ENCODE measurements at regions not wholly inside any gene's neighbourhood (a gene's known extent, or its start where the extent isn't known, plus 50 kb on each side); places are given as distances from the start of the nearest gene placed in this dataset.
"Not testable (repeated sequence)": the region's sequence is repeated elsewhere in the genome, so short reads cannot be mapped to it uniquely, and the experiment has no call there.

- H3K9ac ChIP-seq (ENCODE audit: control insufficient read depth, extremely low read depth, insufficient read depth, low read length); FAIRE-seq; H3K4me3 ChIP-seq (ENCODE audit: control insufficient read depth in 2 of 3, extremely low read depth in 1 of 3, insufficient read depth in 2 of 3, low read depth in 1 of 3, low read length in 3 of 3); H3K79me2 ChIP-seq (ENCODE audit: control insufficient read depth, insufficient read depth, low read length); H3K27me3 ChIP-seq (ENCODE audit: control insufficient read depth, extremely low read depth, insufficient read depth, low read length); H3K36me3 ChIP-seq (ENCODE audit: control insufficient read depth in 2 of 2, extremely low read depth in 1 of 2, insufficient read depth in 2 of 2, low read length in 2 of 2); H4K20me1 ChIP-seq (ENCODE audit: control insufficient read depth, extremely low read depth, insufficient read depth, low read length); H2AFZ ChIP-seq (ENCODE audit: control insufficient read depth, low read length); DNase-seq (ENCODE audit: low read depth, low spot score); H3K4me1 ChIP-seq (ENCODE audit: control insufficient read depth, extremely low read depth, insufficient read depth, low read length); H3K9me3 ChIP-seq (ENCODE audit: control insufficient read depth, low read depth, low read length); H3K4me2 ChIP-seq (ENCODE audit: control insufficient read depth, extremely low read depth, insufficient read depth, low read depth, low read length); H3K27ac ChIP-seq (ENCODE audit: control insufficient read depth, insufficient read depth, low read length); H3K9me1 ChIP-seq (ENCODE audit: control insufficient read depth, extremely low read depth, insufficient read depth, low read length); dilution Hi-C loops (cut with MboI; ENCODE audit: extremely low pct_ligation_motif_present, low sequenced_read_pairs): not testable (repeated sequence)
These were observed 86.3 kb upstream of the ADGRE5 start for GRCh38 chr19:14294974-14295373.

DNA sequence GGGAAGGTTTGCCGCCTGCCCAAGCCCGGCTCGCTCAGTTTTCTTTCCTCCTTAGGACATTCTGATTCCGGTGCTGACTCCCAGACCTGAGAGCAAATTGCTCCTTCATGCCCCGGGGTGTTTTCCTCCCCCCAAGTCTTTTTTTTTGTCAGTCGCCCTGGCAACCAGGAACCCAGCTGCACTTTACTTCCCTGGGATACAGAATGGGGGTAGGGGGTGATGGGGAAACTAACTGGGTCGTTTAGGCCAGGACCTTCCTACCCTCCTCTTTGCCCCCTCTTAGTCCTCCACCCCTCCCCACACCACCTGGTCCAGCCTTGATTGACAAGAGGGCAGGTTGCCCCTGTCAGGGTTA lies 87.5 kb upstream of the ADGRE5 start:
- H3K9ac ChIP-seq (ENCODE audit: control insufficient read depth, extremely low read depth, insufficient read depth, low read length); H3K79me2 ChIP-seq (ENCODE audit: control insufficient read depth, insufficient read depth, low read length); H3K36me3 ChIP-seq (ENCODE audit: control insufficient read depth in 2 of 2, extremely low read depth in 1 of 2, insufficient read depth in 2 of 2, low read length in 2 of 2); FAIRE-seq; H4K20me1 ChIP-seq (ENCODE audit: control insufficient read depth, extremely low read depth, insufficient read depth, low read length); H3K4me2 ChIP-seq (ENCODE audit: control insufficient read depth, extremely low read depth, insufficient read depth, low read depth, low read length); H3K27ac ChIP-seq (ENCODE audit: control insufficient read depth, insufficient read depth, low read length); H3K4me3 ChIP-seq (ENCODE audit: control insufficient read depth in 2 of 3, extremely low read depth in 1 of 3, insufficient read depth in 2 of 3, low read depth in 1 of 3, low read length in 3 of 3); H3K4me1 ChIP-seq (ENCODE audit: control insufficient read depth, extremely low read depth, insufficient read depth, low read length); H3K27me3 ChIP-seq (ENCODE audit: control insufficient read depth, extremely low read depth, insufficient read depth, low read length); H3K9me1 ChIP-seq (ENCODE audit: control insufficient read depth, extremely low read depth, insufficient read depth, low read length); H3K9me3 ChIP-seq (ENCODE audit: control insufficient read depth, low read depth, low read length); H2AFZ ChIP-seq (ENCODE audit: control insufficient read depth, low read length); dilution Hi-C loops (cut with MboI; ENCODE audit: extremely low pct_ligation_motif_present, low sequenced_read_pairs); DNase-seq (ENCODE audit: low read depth, low spot score): not testable (repeated sequence)

DNA sequence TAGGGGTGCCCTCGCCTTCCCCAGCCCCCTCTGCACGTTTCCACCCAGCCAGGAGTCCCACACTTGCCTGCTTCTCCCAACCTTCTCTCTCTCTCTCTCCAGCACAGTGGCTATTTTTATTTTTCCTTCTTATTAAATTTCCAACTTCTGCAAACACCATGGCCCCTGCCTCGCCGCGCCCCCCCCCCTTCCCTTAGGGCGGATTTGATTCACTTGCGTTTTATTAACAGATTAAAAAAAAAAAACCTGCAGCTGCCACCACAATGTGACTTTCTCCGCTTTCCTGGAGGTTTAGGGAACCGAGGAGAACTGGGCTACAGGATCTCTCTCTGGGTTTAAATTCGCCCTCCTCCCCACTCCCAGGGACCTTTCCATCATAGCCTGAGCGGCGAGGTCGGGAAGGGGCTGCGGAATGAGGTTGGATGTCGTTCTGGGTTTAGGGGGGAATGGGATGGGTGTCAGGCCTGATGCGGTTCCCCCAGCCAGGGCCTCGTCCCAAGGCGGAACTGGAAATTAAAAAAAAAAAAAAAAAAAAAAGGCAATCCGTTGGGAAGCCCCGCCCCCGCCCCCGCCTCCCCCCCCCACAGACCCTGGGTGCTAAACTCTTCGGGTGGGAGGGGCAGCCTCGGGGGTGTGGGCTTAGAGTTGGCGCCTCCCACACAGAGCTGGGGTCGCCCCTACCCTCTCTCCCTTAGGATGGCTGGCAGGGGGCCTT lies 87.3 kb upstream of the ADGRL1 start:
- H3K9me1 ChIP-seq (ENCODE audit: control insufficient read depth, extremely low read depth, insufficient read depth, low read length); DNase-seq (ENCODE audit: low read depth, low spot score); H3K36me3 ChIP-seq (ENCODE audit: control insufficient read depth in 2 of 2, extremely low read depth in 1 of 2, insufficient read depth in 2 of 2, low read length in 2 of 2); H3K4me3 ChIP-seq (ENCODE audit: control insufficient read depth in 2 of 3, extremely low read depth in 1 of 3, insufficient read depth in 2 of 3, low read depth in 1 of 3, low read length in 3 of 3); H3K79me2 ChIP-seq (ENCODE audit: control insufficient read depth, insufficient read depth, low read length); H2AFZ ChIP-seq (ENCODE audit: control insufficient read depth, low read length); dilution Hi-C loops (cut with MboI; ENCODE audit: extremely low pct_ligation_motif_present, low sequenced_read_pairs); H3K4me2 ChIP-seq (ENCODE audit: control insufficient read depth, extremely low read depth, insufficient read depth, low read depth, low read length); H4K20me1 ChIP-seq (ENCODE audit: control insufficient read depth, extremely low read depth, insufficient read depth, low read length); H3K9me3 ChIP-seq (ENCODE audit: control insufficient read depth, low read depth, low read length); H3K27me3 ChIP-seq (ENCODE audit: control insufficient read depth, extremely low read depth, insufficient read depth, low read length); H3K27ac ChIP-seq (ENCODE audit: control insufficient read depth, insufficient read depth, low read length); H3K9ac ChIP-seq (ENCODE audit: control insufficient read depth, extremely low read depth, insufficient read depth, low read length); FAIRE-seq; H3K4me1 ChIP-seq (ENCODE audit: control insufficient read depth, extremely low read depth, insufficient read depth, low read length): not testable (repeated sequence)

GRCh38 chr19:14289810-14290209 lies 83.8 kb upstream of the ADGRL1 start:
- H3K36me3 ChIP-seq (ENCODE audit: control insufficient read depth in 2 of 2, extremely low read depth in 1 of 2, insufficient read depth in 2 of 2, low read length in 2 of 2); H3K9me3 ChIP-seq (ENCODE audit: control insufficient read depth, low read depth, low read length); dilution Hi-C loops (cut with MboI; ENCODE audit: extremely low pct_ligation_motif_present, low sequenced_read_pairs): not testable (repeated sequence)

GRCh38 chr19:14287837-14288236 lies 81.9 kb upstream of the ADGRL1 start:
- H4K20me1 ChIP-seq (ENCODE audit: control insufficient read depth, extremely low read depth, insufficient read depth, low read length); H3K27me3 ChIP-seq (ENCODE audit: control insufficient read depth, extremely low read depth, insufficient read depth, low read length); H3K4me2 ChIP-seq (ENCODE audit: control insufficient read depth, extremely low read depth, insufficient read depth, low read depth, low read length); H3K79me2 ChIP-seq (ENCODE audit: control insufficient read depth, insufficient read depth, low read length); H3K4me1 ChIP-seq (ENCODE audit: control insufficient read depth, extremely low read depth, insufficient read depth, low read length); H3K27ac ChIP-seq (ENCODE audit: control insufficient read depth, insufficient read depth, low read length); H3K9me1 ChIP-seq (ENCODE audit: control insufficient read depth, extremely low read depth, insufficient read depth, low read length); H3K9me3 ChIP-seq (ENCODE audit: control insufficient read depth, low read depth, low read length); H3K9ac ChIP-seq (ENCODE audit: control insufficient read depth, extremely low read depth, insufficient read depth, low read length); H2AFZ ChIP-seq (ENCODE audit: control insufficient read depth, low read length); DNase-seq (ENCODE audit: low read depth, low spot score); FAIRE-seq; H3K4me3 ChIP-seq (ENCODE audit: control insufficient read depth in 2 of 3, extremely low read depth in 1 of 3, insufficient read depth in 2 of 3, low read depth in 1 of 3, low read length in 3 of 3); H3K36me3 ChIP-seq (ENCODE audit: control insufficient read depth in 2 of 2, extremely low read depth in 1 of 2, insufficient read depth in 2 of 2, low read length in 2 of 2); dilution Hi-C loops (cut with MboI; ENCODE audit: extremely low pct_ligation_motif_present, low sequenced_read_pairs): not testable (repeated sequence)

More at GRCh38 chr19:14289810-14290209, 83.8 kb upstream of the ADGRL1 start:
- not testable (repeated sequence) for H2AFZ ChIP-seq (ENCODE audit: control insufficient read depth, low read length); H3K27me3 ChIP-seq (ENCODE audit: control insufficient read depth, extremely low read depth, insufficient read depth, low read length); DNase-seq (ENCODE audit: low read depth, low spot score); H3K79me2 ChIP-seq (ENCODE audit: control insufficient read depth, insufficient read depth, low read length); H3K9me1 ChIP-seq (ENCODE audit: control insufficient read depth, extremely low read depth, insufficient read depth, low read length); H3K27ac ChIP-seq (ENCODE audit: control insufficient read depth, insufficient read depth, low read length); H4K20me1 ChIP-seq (ENCODE audit: control insufficient read depth, extremely low read depth, insufficient read depth, low read length); H3K4me3 ChIP-seq (ENCODE audit: control insufficient read depth in 2 of 3, extremely low read depth in 1 of 3, insufficient read depth in 2 of 3, low read depth in 1 of 3, low read length in 3 of 3); H3K4me2 ChIP-seq (ENCODE audit: control insufficient read depth, extremely low read depth, insufficient read depth, low read depth, low read length); H3K9ac ChIP-seq (ENCODE audit: control insufficient read depth, extremely low read depth, insufficient read depth, low read length); H3K4me1 ChIP-seq (ENCODE audit: control insufficient read depth, extremely low read depth, insufficient read depth, low read length); FAIRE-seq

Data from keratinocyte (primary cell).